Caco-2 (cell line): ENCODE measurements at regions not wholly inside any gene's neighbourhood (a gene's known extent, or its start where the extent isn't known, plus 50 kb on each side); places are given as distances from the start of the nearest gene placed in this dataset.

Experiments used
- BruUV-seq: library from RNA; stranded (reverse); fragments of 400-500 nt; replicated peaks from 2 replicates; lab custom pipeline; 2021; lab: Mats Ljungman, UMichigan
- CTCF ChIA-PET: fragments of 300-600 bp; sonication (Branson Sonifier 250); formaldehyde crosslinking; loops from one replicate; lab custom pipeline; 2022; ENCODE audit warnings: antibody characterized with exemption; lab: Charles Lee
- POLR2A ChIA-PET: fragments of 300-600 bp; sonication (Branson Sonifier 250); formaldehyde crosslinking; loops from one replicate; lab custom pipeline; 2022; ENCODE audit warnings: antibody characterized with exemption; lab: Charles Lee
- DNase-seq, 2 experiments: peaks; one replicate each; pipeline versions ENCODE4 v3.0.0 to v3.0.0-alpha.2; 2020 to 2022
- H3K27me3 ChIP-seq: replicated peaks from 2 replicates; pipeline ENCODE4 v1.6.0; 2011; ENCODE audit warnings: low read length; ENCODE audit not compliant: control insufficient read depth, insufficient read depth
- H3K36me3 ChIP-seq: 2 replicates; pipeline ENCODE4 v1.5.1; 2011; ENCODE audit warnings: low read length; ENCODE audit not compliant: control insufficient read depth, insufficient read depth
- H3K4me1 ChIP-seq: fragments of 250-450 bp; sonication (Bioruptor Pico); 2 replicates; pipeline ENCODE4 v1.5.1; 2020; ENCODE audit warnings: mild to moderate bottlenecking
- H3K4me3 ChIP-seq: 2 replicates; pipeline ENCODE4 v1.5.1; 2011; ENCODE audit warnings: low read depth, mild to moderate bottlenecking, control low read depth, low read length
- H3K9me3 ChIP-seq: fragments of 250-450 bp; sonication (Bioruptor Pico); 2 replicates; pipeline ENCODE4 v1.5.1; 2020; ENCODE audit warnings: mild to moderate bottlenecking, moderate library complexity
- H3K27ac Mint-ChIP-seq: one replicate; pipeline ENCODE4 v1.8.0; 2022; ENCODE audit warnings: mixed read lengths; ENCODE audit not compliant: unreplicated experiment
- H3K27me3 Mint-ChIP-seq: one replicate; pipeline ENCODE4 v1.8.0; 2022; ENCODE audit warnings: mixed read lengths; ENCODE audit not compliant: insufficient read depth, unreplicated experiment
- H3K36me3 Mint-ChIP-seq: one replicate; pipeline ENCODE4 v1.8.0; 2022; ENCODE audit warnings: mild to moderate bottlenecking, mixed read lengths; ENCODE audit not compliant: insufficient read depth, unreplicated experiment
- H3K4me1 Mint-ChIP-seq: one replicate; pipeline ENCODE4 v1.8.0; 2022; ENCODE audit warnings: low read depth, mixed read lengths; ENCODE audit not compliant: unreplicated experiment
- H3K4me3 Mint-ChIP-seq: one replicate; pipeline ENCODE4 v1.8.0; 2022; ENCODE audit warnings: mild to moderate bottlenecking, moderate library complexity, mixed read lengths; ENCODE audit not compliant: unreplicated experiment
- H3K9me3 Mint-ChIP-seq: one replicate; pipeline ENCODE4 v1.8.0; 2022; ENCODE audit warnings: mixed read lengths; ENCODE audit not compliant: unreplicated experiment
- intact Hi-C: fragments of 100-400 bp; cut with micrococcal nuclease; formaldehyde crosslinking; loops from one replicate; pipeline ENCODE4 v1.10.0; 2022; ENCODE audit not compliant: unreplicated experiment
- TF ChIP-seq, protein P1 (sequence below), 2 experiments: fragments of 200-600 bp in 1 of 2; IDR thresholded peaks; 1 replicate in 1 of 2; 2 replicates in 1 of 2; pipeline versions ENCODE4 v1.5.1 to v1.8.0; 2011 to 2022; ENCODE audit warnings: antibody characterized with exemption in 1 of 2, control low read depth in 1 of 2, inconsistent platforms in 1 of 2, low read depth in 1 of 2, low read length in 1 of 2, mild to moderate bottlenecking in 1 of 2, moderate library complexity in 1 of 2; ENCODE audit not compliant: insufficient read depth in 1 of 2, severe bottlenecking in 1 of 2, unreplicated experiment in 1 of 2

DNA sequence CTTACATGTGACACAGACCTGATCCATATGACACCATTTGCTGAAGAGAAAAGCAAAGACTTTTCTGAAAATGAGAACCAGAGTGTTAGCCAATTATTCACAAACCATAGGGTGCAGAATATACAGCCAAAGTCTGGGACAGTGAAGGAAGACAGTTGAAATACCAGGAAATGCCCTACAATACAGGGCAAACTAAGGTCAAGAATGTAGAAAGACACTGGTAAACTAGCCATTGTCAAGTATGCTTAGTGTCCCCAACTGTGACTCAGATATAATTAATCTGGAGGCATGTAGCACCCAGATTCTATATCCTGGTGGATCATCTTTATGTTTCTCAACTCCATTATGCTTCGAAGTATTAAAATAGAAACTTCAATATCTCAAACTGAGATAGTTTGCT, 200.9 kb upstream of the FSTL5 start:
- Mint-ChIP-seq H3K4me3 (no peak overlapping the region), H3K36me3 (no peaks in the 10 kb centered on the region), H3K9me3 (no peaks in the 10 kb centered on the region), H3K27ac (no peak overlapping the region), H3K27me3 (no peaks in the 10 kb centered on the region), H3K4me1 (no peaks in the 10 kb centered on the region)
- Histone ChIP-seq H3K9me3 (no peaks in the 10 kb centered on the region), H3K36me3 (no peaks in the 10 kb centered on the region), H3K4me1 (no peaks in the 10 kb centered on the region), H3K4me3 (no peak overlapping the region), H3K27me3 (no peaks in the 10 kb centered on the region)
- ChIA-PET POLR2A (no interaction called here), CTCF (no interaction called here)
- DNase-seq: no peak
- no TSS peak for BruUV-seq
- TF ChIP-seq, protein P1, sequence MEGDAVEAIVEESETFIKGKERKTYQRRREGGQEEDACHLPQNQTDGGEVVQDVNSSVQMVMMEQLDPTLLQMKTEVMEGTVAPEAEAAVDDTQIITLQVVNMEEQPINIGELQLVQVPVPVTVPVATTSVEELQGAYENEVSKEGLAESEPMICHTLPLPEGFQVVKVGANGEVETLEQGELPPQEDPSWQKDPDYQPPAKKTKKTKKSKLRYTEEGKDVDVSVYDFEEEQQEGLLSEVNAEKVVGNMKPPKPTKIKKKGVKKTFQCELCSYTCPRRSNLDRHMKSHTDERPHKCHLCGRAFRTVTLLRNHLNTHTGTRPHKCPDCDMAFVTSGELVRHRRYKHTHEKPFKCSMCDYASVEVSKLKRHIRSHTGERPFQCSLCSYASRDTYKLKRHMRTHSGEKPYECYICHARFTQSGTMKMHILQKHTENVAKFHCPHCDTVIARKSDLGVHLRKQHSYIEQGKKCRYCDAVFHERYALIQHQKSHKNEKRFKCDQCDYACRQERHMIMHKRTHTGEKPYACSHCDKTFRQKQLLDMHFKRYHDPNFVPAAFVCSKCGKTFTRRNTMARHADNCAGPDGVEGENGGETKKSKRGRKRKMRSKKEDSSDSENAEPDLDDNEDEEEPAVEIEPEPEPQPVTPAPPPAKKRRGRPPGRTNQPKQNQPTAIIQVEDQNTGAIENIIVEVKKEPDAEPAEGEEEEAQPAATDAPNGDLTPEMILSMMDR (IDR thresholded peaks at IDR 0.05; ENCODE audit: insufficient read depth in 1 of 2, low read depth in 1 of 2, low read length in 1 of 2, severe bottlenecking in 1 of 2, unreplicated experiment in 1 of 2): no peak
- intact Hi-C loops: no loop called here

DNA sequence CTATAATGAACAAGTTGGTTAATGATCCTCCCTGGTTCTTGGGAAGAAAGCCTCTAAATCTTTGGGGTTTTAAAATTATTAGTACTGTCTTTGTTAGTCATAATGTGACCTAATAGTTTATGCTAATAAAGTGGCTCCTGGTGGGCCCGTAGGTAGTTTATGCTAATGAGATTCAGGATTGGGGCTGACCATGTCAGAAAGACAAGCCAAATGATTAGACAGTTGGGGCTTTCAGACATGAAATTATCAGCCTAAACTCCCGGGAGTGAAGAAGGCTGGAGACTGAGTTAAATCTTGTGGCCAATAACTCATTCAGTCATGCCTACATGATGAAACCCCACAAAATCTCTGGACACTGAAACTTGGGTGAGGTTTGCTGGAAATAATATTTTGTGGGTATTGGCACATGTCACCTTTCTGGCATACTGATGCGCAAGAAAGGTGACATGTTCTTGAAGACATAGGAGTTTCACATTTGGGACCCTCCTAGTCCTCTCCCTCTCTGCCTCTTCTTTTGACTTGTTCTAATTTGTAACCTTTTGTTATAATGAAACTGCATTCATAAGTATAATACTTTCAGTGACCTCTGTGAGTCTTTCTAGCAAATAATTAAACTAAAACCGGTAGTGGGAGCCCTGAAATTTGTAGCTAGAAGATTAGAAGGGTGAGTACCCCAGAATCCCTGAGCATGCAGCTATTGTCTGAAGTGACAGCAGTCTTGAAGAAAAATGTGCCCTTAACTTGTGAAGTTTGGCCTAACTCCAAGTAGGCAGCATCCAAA, 196.8 kb upstream of the FSTL5 start:
- Histone ChIP-seq H3K4me1 (no peaks in the 10 kb centered on the region), H3K9me3 (no peaks in the 10 kb centered on the region), H3K4me3 (no peak overlapping the region), H3K36me3 (no peaks in the 10 kb centered on the region), H3K27me3 (no peaks in the 10 kb centered on the region)
- POLR2A ChIA-PET: no interaction called here
- TF ChIP-seq, protein P1 (IDR thresholded peaks at IDR 0.05; ENCODE audit: insufficient read depth in 1 of 2, low read depth in 1 of 2, low read length in 1 of 2, severe bottlenecking in 1 of 2, unreplicated experiment in 1 of 2): no peak
- H3K27ac Mint-ChIP-seq: no peak overlapping the region
- no peak overlapping the region for H3K4me3 Mint-ChIP-seq
- BruUV-seq: no TSS peak
- DNase-seq: no peak
- intact Hi-C loops: no loop called here
- H3K9me3 Mint-ChIP-seq: no peaks in the 10 kb centered on the region
- CTCF ChIA-PET: no interaction called here
- no peaks in the 10 kb centered on the region for H3K27me3 Mint-ChIP-seq
- no peaks in the 10 kb centered on the region for H3K36me3 Mint-ChIP-seq
- H3K4me1 Mint-ChIP-seq: no peaks in the 10 kb centered on the region

DNA sequence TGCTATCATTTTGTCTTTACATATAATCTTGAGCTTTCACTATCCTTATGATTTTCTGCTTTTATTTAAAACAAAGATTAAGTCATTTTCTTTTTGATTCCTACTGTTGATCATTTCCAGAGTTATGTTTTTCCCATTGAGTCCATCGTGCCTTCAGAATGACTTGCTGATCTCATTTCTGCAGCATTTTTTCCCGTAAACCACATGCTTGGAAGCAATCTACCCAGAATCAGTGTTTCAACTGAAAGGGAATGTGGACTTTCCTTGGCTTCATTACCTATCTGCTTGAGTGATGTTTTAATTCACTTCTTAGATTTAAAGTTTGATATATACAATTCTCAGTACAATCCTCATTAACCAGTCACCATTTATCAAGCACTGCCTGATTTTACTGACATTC, 192.4 kb upstream of the FSTL5 start:
- CTCF ChIA-PET: no interaction called here
- H3K36me3 ChIP-seq: no peaks in the 10 kb centered on the region
- no peak overlapping the region for H3K4me3 ChIP-seq
- Mint-ChIP-seq H3K36me3 (no peaks in the 10 kb centered on the region), H3K9me3 (no peaks in the 10 kb centered on the region), H3K4me3 (no peak overlapping the region), H3K27me3 (no peaks in the 10 kb centered on the region), H3K27ac (no peak overlapping the region), H3K4me1 (no peaks in the 10 kb centered on the region)
- POLR2A ChIA-PET: no interaction called here
- no peaks in the 10 kb centered on the region for H3K27me3 ChIP-seq
- no peak for DNase-seq
- no peaks in the 10 kb centered on the region for H3K4me1 ChIP-seq
- intact Hi-C loops: no loop called here
- no TSS peak for BruUV-seq
- TF ChIP-seq, protein P1 (IDR thresholded peaks at IDR 0.05; ENCODE audit: insufficient read depth in 1 of 2, low read depth in 1 of 2, low read length in 1 of 2, severe bottlenecking in 1 of 2, unreplicated experiment in 1 of 2): no peak
- no peaks in the 10 kb centered on the region for H3K9me3 ChIP-seq
